ENCODE measurements at regions not wholly inside any gene's neighbourhood (a gene's known extent, or its start where the extent isn't known, plus 50 kb on each side); places are given as distances from the start of the nearest gene placed in this dataset.

DNA sequence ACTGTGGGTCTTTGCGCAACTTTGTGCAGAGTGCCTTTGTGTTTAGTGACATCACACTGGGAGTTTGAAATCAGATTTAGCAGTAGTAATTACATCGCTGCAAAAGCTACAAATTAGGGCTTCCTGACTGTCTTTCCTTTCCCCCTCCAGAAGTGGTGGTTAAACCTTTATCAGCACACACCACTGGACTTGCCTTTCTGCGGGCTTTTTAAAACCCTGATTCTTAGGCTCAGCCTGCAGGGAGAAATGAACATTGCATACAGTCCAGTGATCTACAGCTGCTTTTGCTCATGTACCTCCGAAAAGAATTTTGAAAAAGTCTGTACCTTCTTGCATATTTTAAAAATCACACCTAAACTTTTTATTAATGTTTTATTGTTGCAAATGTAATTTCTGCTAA lies 219.7 kb upstream of the NAALADL2 start:
- TF ChIP-seq, protein P1, sequence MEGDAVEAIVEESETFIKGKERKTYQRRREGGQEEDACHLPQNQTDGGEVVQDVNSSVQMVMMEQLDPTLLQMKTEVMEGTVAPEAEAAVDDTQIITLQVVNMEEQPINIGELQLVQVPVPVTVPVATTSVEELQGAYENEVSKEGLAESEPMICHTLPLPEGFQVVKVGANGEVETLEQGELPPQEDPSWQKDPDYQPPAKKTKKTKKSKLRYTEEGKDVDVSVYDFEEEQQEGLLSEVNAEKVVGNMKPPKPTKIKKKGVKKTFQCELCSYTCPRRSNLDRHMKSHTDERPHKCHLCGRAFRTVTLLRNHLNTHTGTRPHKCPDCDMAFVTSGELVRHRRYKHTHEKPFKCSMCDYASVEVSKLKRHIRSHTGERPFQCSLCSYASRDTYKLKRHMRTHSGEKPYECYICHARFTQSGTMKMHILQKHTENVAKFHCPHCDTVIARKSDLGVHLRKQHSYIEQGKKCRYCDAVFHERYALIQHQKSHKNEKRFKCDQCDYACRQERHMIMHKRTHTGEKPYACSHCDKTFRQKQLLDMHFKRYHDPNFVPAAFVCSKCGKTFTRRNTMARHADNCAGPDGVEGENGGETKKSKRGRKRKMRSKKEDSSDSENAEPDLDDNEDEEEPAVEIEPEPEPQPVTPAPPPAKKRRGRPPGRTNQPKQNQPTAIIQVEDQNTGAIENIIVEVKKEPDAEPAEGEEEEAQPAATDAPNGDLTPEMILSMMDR (IDR thresholded peaks at IDR 0.05; ENCODE audit: insufficient read depth, low read length, poor library complexity, severe bottlenecking), result no peak
- no peak for TF ChIP-seq EZH2phosphoT487 (conservative IDR thresholded peaks at IDR 0.05; ENCODE audit: low read length)
